Thyroid gland (tissue), 4 donors: ENCODE measurements at regions not wholly inside any gene's neighbourhood (a gene's known extent, or its start where the extent isn't known, plus 50 kb on each side); places are given as distances from the start of the nearest gene placed in this dataset.

ENCODE experiments used
- DNase-seq, 2 donors: peaks; one replicate each; pipeline ENCODE4 v3.0.0-alpha.2; 2019
- H3K27ac ChIP-seq, 3 donors: fragments of 200-600 bp; sonication (generic); 1 replicate in 2 of 3; 2 replicates in 1 of 3; pipeline ENCODE4 v1.5.1; 2016 to 2019; ENCODE audit warnings: mild to moderate bottlenecking in 1 of 3, moderate library complexity in 1 of 3
- H3K27me3 ChIP-seq: fragments of 200-600 bp; sonication (generic); one replicate; pipeline ENCODE4 v1.5.1; 2019
- H3K36me3 ChIP-seq, 2 donors: fragments of 200-600 bp; sonication (generic); one replicate each; pipeline ENCODE4 v1.5.1; 2016 to 2019
- H3K4me1 ChIP-seq, 2 donors: fragments of 200-600 bp; sonication (generic); one replicate each; pipeline ENCODE4 v1.5.1; 2017 to 2019
- H3K4me3 ChIP-seq, 3 donors: fragments of 200-600 bp; sonication (generic); replicated peaks in 1 of 3; 1 replicate in 2 of 3; 2 replicates in 1 of 3; pipeline ENCODE4 v1.5.1; 2016; ENCODE audit warnings: mild to moderate bottlenecking in 1 of 3
- H3K9me3 ChIP-seq: fragments of 200-600 bp; sonication (generic); one replicate; pipeline ENCODE4 v1.5.1; 2017
- POLR2A ChIP-seq, 2 donors: fragments of 450-650 bp; IDR thresholded peaks; one replicate each; pipeline ENCODE4 v1.6.1; 2017; ENCODE audit warnings: antibody characterized with exemption in 2 of 2, mild to moderate bottlenecking in 2 of 2, moderate library complexity in 1 of 2
- WGBS, 2 donors: methylation state at CpG; one replicate each; pipeline ENCODE4 v1.1.5; 2017; 5-methylcytosine and 5-hydroxymethylcytosine counted together
- intact Hi-C: fragments of 100-400 bp; cut with DNase I; formaldehyde crosslinking; loops from one replicate; pipeline ENCODE4 v1.15.1; 2023
- TF ChIP-seq, protein P1 (sequence below), 6 experiments: fragments of 200-600 bp in 3 of 6; fragments of 450-650 bp in 3 of 6; sonication (generic) in 3 of 6; IDR thresholded peaks; one replicate each; pipeline ENCODE4 v1.5.1; 2016 to 2019; ENCODE audit warnings: antibody characterized with exemption in 6 of 6, mild to moderate bottlenecking in 2 of 6, inconsistent platforms in 1 of 6, moderate library complexity in 1 of 6

DNA sequence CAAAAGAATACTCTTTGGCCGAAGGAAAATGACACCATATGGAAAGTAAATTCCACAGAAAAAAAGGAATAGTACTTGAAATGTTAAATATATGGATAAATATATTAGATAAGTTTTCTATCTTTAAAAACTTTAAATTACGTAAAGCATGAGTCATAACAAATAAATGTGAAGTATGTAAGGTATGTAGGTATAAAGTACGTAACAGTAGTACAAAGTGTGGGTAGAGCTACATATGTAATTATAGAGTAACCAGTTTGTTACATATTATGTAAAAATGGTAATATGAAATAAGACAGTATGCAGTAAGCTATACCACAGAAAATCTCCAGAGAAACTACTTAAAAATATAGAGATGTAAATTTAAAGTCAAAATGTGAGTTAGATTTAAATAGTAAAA, 582.3 kb upstream of the CHORDC1 start:
- intact Hi-C loops, result no loop called here
- DNase-seq, result no peak
- H3K36me3 ChIP-seq, result no peaks in the 10 kb centered on the region
- no peaks in the 10 kb centered on the region for H3K9me3 ChIP-seq
- H3K4me3 ChIP-seq, result no peak overlapping the region
- H3K27ac ChIP-seq, result no peak overlapping the region
- no peaks in the 10 kb centered on the region for H3K4me1 ChIP-seq
- no peaks in the 10 kb centered on the region for H3K27me3 ChIP-seq
- TF ChIP-seq, protein P1, sequence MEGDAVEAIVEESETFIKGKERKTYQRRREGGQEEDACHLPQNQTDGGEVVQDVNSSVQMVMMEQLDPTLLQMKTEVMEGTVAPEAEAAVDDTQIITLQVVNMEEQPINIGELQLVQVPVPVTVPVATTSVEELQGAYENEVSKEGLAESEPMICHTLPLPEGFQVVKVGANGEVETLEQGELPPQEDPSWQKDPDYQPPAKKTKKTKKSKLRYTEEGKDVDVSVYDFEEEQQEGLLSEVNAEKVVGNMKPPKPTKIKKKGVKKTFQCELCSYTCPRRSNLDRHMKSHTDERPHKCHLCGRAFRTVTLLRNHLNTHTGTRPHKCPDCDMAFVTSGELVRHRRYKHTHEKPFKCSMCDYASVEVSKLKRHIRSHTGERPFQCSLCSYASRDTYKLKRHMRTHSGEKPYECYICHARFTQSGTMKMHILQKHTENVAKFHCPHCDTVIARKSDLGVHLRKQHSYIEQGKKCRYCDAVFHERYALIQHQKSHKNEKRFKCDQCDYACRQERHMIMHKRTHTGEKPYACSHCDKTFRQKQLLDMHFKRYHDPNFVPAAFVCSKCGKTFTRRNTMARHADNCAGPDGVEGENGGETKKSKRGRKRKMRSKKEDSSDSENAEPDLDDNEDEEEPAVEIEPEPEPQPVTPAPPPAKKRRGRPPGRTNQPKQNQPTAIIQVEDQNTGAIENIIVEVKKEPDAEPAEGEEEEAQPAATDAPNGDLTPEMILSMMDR (IDR thresholded peaks at IDR 0.05), result no peak
- no peak for TF ChIP-seq POLR2A (IDR thresholded peaks at IDR 0.05)
- WGBS, 2 donors, result 80 to 85% methylated on average over 3 of the region's 3 CpGs

DNA sequence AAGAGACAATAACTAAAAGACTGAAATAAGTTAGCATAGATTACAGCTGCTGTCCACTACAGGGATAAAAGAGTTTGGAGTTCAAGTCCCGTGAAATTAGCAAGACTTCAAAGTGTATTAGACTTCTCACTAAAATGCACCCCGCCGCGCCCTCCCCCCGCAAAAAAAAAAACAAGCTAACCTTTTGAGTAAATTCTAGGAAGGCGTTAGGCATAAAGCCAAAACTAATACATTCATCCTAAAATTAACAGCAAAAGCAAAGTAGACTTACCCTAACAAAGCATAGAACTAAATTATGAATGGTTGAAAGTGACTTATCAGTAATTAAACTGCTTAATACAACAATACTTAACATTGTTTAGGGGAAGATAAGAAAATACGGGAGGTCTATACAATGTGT, 581.0 kb upstream of the CHORDC1 start:
- DNase-seq, result no peak
- Histone ChIP-seq H3K4me3 (no peak overlapping the region), H3K36me3 (no peaks in the 10 kb centered on the region), H3K4me1 (no peaks in the 10 kb centered on the region), H3K9me3 (no peaks in the 10 kb centered on the region), H3K27me3 (no peaks in the 10 kb centered on the region), H3K27ac (no peak overlapping the region)
- TF ChIP-seq, protein P1 (IDR thresholded peaks at IDR 0.05), result no peak
- TF ChIP-seq POLR2A (IDR thresholded peaks at IDR 0.05), result no peak
- intact Hi-C loops, result no loop called here
- WGBS, 2 donors, result 83% methylated on average over 7 of the region's 7 CpGs

DNA sequence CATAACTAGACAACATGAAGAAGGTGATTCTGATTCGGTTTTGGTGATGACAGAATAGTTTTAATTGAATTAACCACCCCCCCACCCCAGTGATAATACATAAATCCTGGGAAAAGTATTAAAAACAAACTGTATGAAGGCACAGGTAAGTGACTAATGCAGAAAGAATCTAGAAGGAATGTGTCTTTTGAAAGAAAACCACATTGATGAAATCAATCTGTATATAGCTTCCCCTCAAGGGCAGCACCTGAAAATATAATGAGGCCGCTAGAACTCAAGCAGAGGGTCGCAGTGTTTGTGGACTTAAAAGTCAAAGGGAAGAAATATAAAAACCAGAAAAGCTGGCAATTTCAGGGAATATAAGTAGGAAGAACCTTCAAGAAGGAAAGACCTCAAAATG, 580.5 kb upstream of the CHORDC1 start:
- 69 to 78% methylated on average over 3 of the region's 3 CpGs for WGBS, 2 donors
- Histone ChIP-seq H3K9me3 (no peaks in the 10 kb centered on the region), H3K27ac (no peak overlapping the region), H3K36me3 (no peaks in the 10 kb centered on the region), H3K4me3 (no peak overlapping the region), H3K4me1 (no peaks in the 10 kb centered on the region), H3K27me3 (no peaks in the 10 kb centered on the region)
- TF ChIP-seq, protein P1 (IDR thresholded peaks at IDR 0.05), result no peak
- TF ChIP-seq POLR2A (IDR thresholded peaks at IDR 0.05), result no peak
- no peak for DNase-seq
- intact Hi-C loops, result no loop called here

DNA sequence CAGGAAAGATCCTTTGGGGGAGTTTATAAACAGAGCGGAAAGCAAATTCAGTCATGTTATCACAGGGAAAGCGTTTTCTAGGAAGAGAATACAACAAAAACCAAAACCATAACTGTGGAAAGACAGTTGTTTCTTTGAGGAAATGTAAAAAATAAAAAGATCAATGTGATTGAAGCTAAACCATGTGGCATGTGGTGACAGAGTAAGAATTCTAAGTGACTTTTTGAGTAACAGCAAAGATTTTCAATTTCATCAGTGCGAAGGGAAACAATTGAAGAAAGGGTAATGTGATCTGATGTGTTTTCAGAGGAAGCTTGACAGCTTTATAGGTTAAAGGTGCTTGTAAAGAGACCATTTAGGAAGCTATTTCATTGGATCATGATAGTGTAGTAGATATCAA, 575.9 kb upstream of the CHORDC1 start:
- H3K27me3 ChIP-seq, result no peaks in the 10 kb centered on the region
- TF ChIP-seq, protein P1 (IDR thresholded peaks at IDR 0.05), result no peak
- no peak for TF ChIP-seq POLR2A (IDR thresholded peaks at IDR 0.05)
- no peak overlapping the region for H3K27ac ChIP-seq
- H3K4me3 ChIP-seq, result no peak overlapping the region
- DNase-seq, result no peak
- no peaks in the 10 kb centered on the region for H3K9me3 ChIP-seq
- H3K36me3 ChIP-seq, result no peaks in the 10 kb centered on the region
- H3K4me1 ChIP-seq, result no peaks in the 10 kb centered on the region
- intact Hi-C loops, result no loop called here
- 84 to 85% methylated on average over 3 of the region's 3 CpGs for whole genome bisulfite sequencing, 2 donors

DNA sequence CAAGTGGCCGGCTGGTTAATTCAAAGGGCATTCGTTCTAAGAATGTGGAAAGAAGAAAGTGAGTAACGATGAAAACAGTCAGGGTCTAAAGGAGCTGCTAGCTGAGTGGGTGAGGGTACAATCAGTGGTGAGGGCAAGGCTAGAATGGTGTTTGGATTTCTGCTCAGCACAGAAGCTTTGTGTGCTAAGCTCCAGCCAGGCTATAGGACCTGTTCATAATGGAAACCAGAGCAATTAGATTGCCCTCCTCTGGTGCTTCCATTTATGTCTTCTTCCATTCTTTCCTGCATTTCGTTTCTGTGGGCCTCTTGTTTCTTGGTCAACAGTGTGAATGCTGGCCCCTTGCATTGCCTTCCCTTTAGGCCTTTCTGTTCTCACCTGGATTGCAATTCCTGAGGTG, 572.9 kb upstream of the CHORDC1 start:
- Histone ChIP-seq H3K9me3 (no peaks in the 10 kb centered on the region), H3K4me1 (no peaks in the 10 kb centered on the region), H3K27ac (no peak overlapping the region), H3K27me3 (no peaks in the 10 kb centered on the region), H3K36me3 (no peaks in the 10 kb centered on the region), H3K4me3 (no peak overlapping the region)
- no peak for DNase-seq
- intact Hi-C loops, result no loop called here
- WGBS, 2 donors, result 61 to 64% methylated on average over 4 of the region's 4 CpGs
- TF ChIP-seq POLR2A (IDR thresholded peaks at IDR 0.05), result no peak
- TF ChIP-seq, protein P1 (IDR thresholded peaks at IDR 0.05), result no peak
